ENCODE measurements at regions not wholly inside any gene's neighbourhood (a gene's known extent, or its start where the extent isn't known, plus 50 kb on each side); places are given as distances from the start of the nearest gene placed in this dataset. TPM values are rescaled to one million over a fixed set of nuclear protein-coding genes. Genes with fewer than 3 reads are reported as not detected.

GRCh38 chr18:59960272-59960671 lies 60.5 kb downstream of the PMAIP1 start:
- TF ChIP-seq POLR2A (IDR thresholded peaks at IDR 0.05) (no peak), CTCF (IDR thresholded peaks at IDR 0.05) (no peak)

GRCh38 chr18:59959606-59960005 lies 59.8 kb downstream of the PMAIP1 start:
- no peaks in the 10 kb centered on the region for H3K36me3 ChIP-seq
- no peaks in the 10 kb centered on the region for H3K4me1 ChIP-seq
- intact Hi-C loops (cut with DNase I) = no loop called here
- no peak overlapping the region for H3K27ac ChIP-seq
- no peak for DNase-seq
- no peak overlapping the region for H3K4me3 ChIP-seq (replicated peaks in 1 of 3)
- H3K9me3 ChIP-seq = no peaks in the 10 kb centered on the region
- no peak for TF ChIP-seq POLR2A (IDR thresholded peaks at IDR 0.05)
- no peaks in the 10 kb centered on the region for H3K27me3 ChIP-seq
- 75 to 93% methylated on average over 2 of the region's 2 CpGs for WGBS, 2 donors

More at GRCh38 chr18:59960272-59960671, 60.5 kb downstream of the PMAIP1 start:
- no peaks in the 10 kb centered on the region for H3K9me3 ChIP-seq
- H3K27me3 ChIP-seq = no peaks in the 10 kb centered on the region
- no peak for DNase-seq
- no peaks in the 10 kb centered on the region for H3K36me3 ChIP-seq
- intact Hi-C loops (cut with DNase I) = no loop called here
- H3K27ac ChIP-seq = no peak overlapping the region
- no peaks in the 10 kb centered on the region for H3K4me1 ChIP-seq
- H3K4me3 ChIP-seq (replicated peaks in 1 of 3) = no peak overlapping the region
- 98 to 99% methylated on average over 2 of the region's 2 CpGs for WGBS, 2 donors

- Histone ChIP-seq H3K9me3 (no peaks in the 10 kb centered on the region), H3K27me3 (no peaks in the 10 kb centered on the region), H3K4me1 (no peaks in the 10 kb centered on the region), H3K4me3 (replicated peaks in 1 of 3) (no peak overlapping the region), H3K36me3 (no peaks in the 10 kb centered on the region), H3K27ac (no peak overlapping the region)
- no peak for DNase-seq
- intact Hi-C loops (cut with DNase I) = no loop called here
- 92 to 93% methylated on average over 3 of the region's 3 CpGs for WGBS, 2 donors
- no peak for TF ChIP-seq POLR2A (IDR thresholded peaks at IDR 0.05)
Measured at GRCh38 chr18:59959073-59959472, 59.3 kb downstream of the PMAIP1 start.

GRCh38 chr18:59957957-59958356 lies 58.2 kb downstream of the PMAIP1 start:
- TF ChIP-seq POLR2A (IDR thresholded peaks at IDR 0.05) (no peak), CTCF (IDR thresholded peaks at IDR 0.05) (no peak)

GRCh38 chr18:59954755-59955156 lies 55.0 kb downstream of the PMAIP1 start:
- intact Hi-C loops (cut with DNase I) = no loop called here
- no peak overlapping the region for H3K27ac ChIP-seq
- WGBS, 2 donors = 72 to 85% methylated on average over 2 of the region's 2 CpGs

More at GRCh38 chr18:59957957-59958356, 58.2 kb downstream of the PMAIP1 start:
- H3K27ac ChIP-seq = no peak overlapping the region
- H3K9me3 ChIP-seq = no peaks in the 10 kb centered on the region
- 49% methylated on average over 2 of the region's 2 CpGs for WGBS, 2 donors
- intact Hi-C loops (cut with DNase I) = no loop called here
- H3K36me3 ChIP-seq = no peaks in the 10 kb centered on the region
- no peak overlapping the region for H3K4me3 ChIP-seq (replicated peaks in 1 of 3)
- H3K4me1 ChIP-seq = no peaks in the 10 kb centered on the region
- no peaks in the 10 kb centered on the region for H3K27me3 ChIP-seq
- DNase-seq = peak; percentile 11 to 17

GRCh38 chr18:59954241-59954640 lies 54.4 kb downstream of the PMAIP1 start:
- no peak for DNase-seq
- intact Hi-C loops (cut with DNase I) = no loop called here
- H3K4me3 ChIP-seq (replicated peaks in 1 of 3) = no peak overlapping the region
- WGBS, 2 donors = 72 to 80% methylated on average over 1 of the region's 1 CpG
- H3K36me3 ChIP-seq = no peaks in the 10 kb centered on the region
- H3K9me3 ChIP-seq = no peaks in the 10 kb centered on the region
- H3K27me3 ChIP-seq = no peaks in the 10 kb centered on the region
- H3K27ac ChIP-seq = no peak overlapping the region
- TF ChIP-seq CTCF (IDR thresholded peaks at IDR 0.05) (no peak), POLR2A (IDR thresholded peaks at IDR 0.05) (no peak)
- no peaks in the 10 kb centered on the region for H3K4me1 ChIP-seq

More at GRCh38 chr18:59954755-59955156, 55.0 kb downstream of the PMAIP1 start:
- Histone ChIP-seq H3K27me3 (no peaks in the 10 kb centered on the region), H3K9me3 (no peaks in the 10 kb centered on the region), H3K4me1 (no peaks in the 10 kb centered on the region), H3K4me3 (replicated peaks in 1 of 3) (no peak overlapping the region), H3K36me3 (no peaks in the 10 kb centered on the region)
- no peak for DNase-seq
- TF ChIP-seq POLR2A (IDR thresholded peaks at IDR 0.05) (no peak), CTCF (IDR thresholded peaks at IDR 0.05) (no peak)

Small RNA genes lying in the stretch of these regions (small RNA-seq; reads per million reads assigned to genes)
- gene RN7SL342P (not detected), gene RNU4-17P (not detected), gene RNU6-567P (not detected)
